Mononuclear cell (primary cell): ENCODE measurements at regions not wholly inside any gene's neighbourhood (a gene's known extent, or its start where the extent isn't known, plus 50 kb on each side); places are given as distances from the start of the nearest gene placed in this dataset.
"Not testable (repeated sequence)": the region's sequence is repeated elsewhere in the genome, so short reads cannot be mapped to it uniquely, and the experiment has no call there.

Experiments used
- H3K27me3 ChIP-seq: 2 replicates; pipeline ENCODE4 v1.6.0; 2011; ENCODE audit warnings: low read length, control low read depth; ENCODE audit not compliant: insufficient read depth
- H3K4me1 ChIP-seq: 2 replicates; pipeline ENCODE4 v1.5.1; 2011; ENCODE audit warnings: mild to moderate bottlenecking, low read length, control low read depth; ENCODE audit not compliant: insufficient read depth
- H3K4me3 ChIP-seq: 2 replicates; pipeline ENCODE4 v1.5.1; 2011; ENCODE audit warnings: mild to moderate bottlenecking, low read length, moderate library complexity
- H3K9me3 ChIP-seq: 2 replicates; pipeline ENCODE4 v1.5.1; 2011; ENCODE audit warnings: low read depth, mild to moderate bottlenecking, control low read depth, low read length

GRCh38 chr20:1818895-1819294 is 76.3 kb upstream of the SIRPA start:
- no peaks in the 10 kb centered on the region for H3K27me3 ChIP-seq
- no peaks in the 10 kb centered on the region for H3K9me3 ChIP-seq
- H3K4me3 ChIP-seq, result no peak overlapping the region
- H3K4me1 ChIP-seq, result peaks cover 72% of the 10 kb centered on the region

- H3K4me1 ChIP-seq, result peaks cover 70% of the 10 kb centered on the region
- H3K4me3 ChIP-seq, result no peak overlapping the region
- no peaks in the 10 kb centered on the region for H3K9me3 ChIP-seq
- no peaks in the 10 kb centered on the region for H3K27me3 ChIP-seq
Observed at GRCh38 chr20:1818247-1818840, 76.9 kb upstream of the SIRPA start.

GRCh38 chr20:1817577-1818211 is 77.5 kb upstream of the SIRPA start:
- Histone ChIP-seq H3K27me3 (no peaks in the 10 kb centered on the region), H3K4me1 (peaks cover 72% of the 10 kb centered on the region), H3K9me3 (no peaks in the 10 kb centered on the region), H3K4me3 (no peak overlapping the region)

- H3K9me3 ChIP-seq, result no peaks in the 10 kb centered on the region
- H3K4me3 ChIP-seq, result no peak overlapping the region
- no peaks in the 10 kb centered on the region for H3K27me3 ChIP-seq
- peaks cover 76% of the 10 kb centered on the region for H3K4me1 ChIP-seq
Observed at GRCh38 chr20:1816384-1817381, 78.5 kb upstream of the SIRPA start.

GRCh38 chr20:1815502-1816085 is 79.6 kb upstream of the SIRPA start:
- H3K4me3 ChIP-seq, result no peak overlapping the region
- H3K9me3 ChIP-seq, result no peaks in the 10 kb centered on the region
- peaks cover 76% of the 10 kb centered on the region for H3K4me1 ChIP-seq
- no peaks in the 10 kb centered on the region for H3K27me3 ChIP-seq

- H3K4me3 ChIP-seq, H3K9me3 ChIP-seq, H3K27me3 ChIP-seq: not testable (repeated sequence)
- H3K4me1 ChIP-seq, result peaks cover 76% of the 10 kb centered on the region
Observed at GRCh38 chr20:1814861-1815260, 80.3 kb upstream of the SIRPA start.

- Histone ChIP-seq H3K9me3 (no peaks in the 10 kb centered on the region), H3K4me1 (peaks cover 75% of the 10 kb centered on the region), H3K4me3 (no peak overlapping the region), H3K27me3 (no peaks in the 10 kb centered on the region)
Observed at GRCh38 chr20:1813674-1814635, 81.3 kb upstream of the SIRPA start.

- Histone ChIP-seq H3K27me3 (no peaks in the 10 kb centered on the region), H3K9me3 (no peaks in the 10 kb centered on the region), H3K4me3 (no peak overlapping the region), H3K4me1 (peaks cover 66% of the 10 kb centered on the region)
Observed at GRCh38 chr20:1813101-1813529, 82.1 kb upstream of the SIRPA start.

GRCh38 chr20:1811621-1812498 is 83.3 kb upstream of the SIRPA start:
- Histone ChIP-seq H3K27me3 (no peaks in the 10 kb centered on the region), H3K9me3 (no peaks in the 10 kb centered on the region), H3K4me3 (no peak overlapping the region), H3K4me1 (peaks cover 63% of the 10 kb centered on the region)

- H3K4me3 ChIP-seq, result no peak overlapping the region
- no peaks in the 10 kb centered on the region for H3K27me3 ChIP-seq
- no peaks in the 10 kb centered on the region for H3K9me3 ChIP-seq
- H3K4me1 ChIP-seq, result peaks cover 62% of the 10 kb centered on the region
Observed at GRCh38 chr20:1810926-1811620, 84.1 kb upstream of the SIRPA start.

GRCh38 chr20:1810572-1810925 is 84.7 kb upstream of the SIRPA start:
- no peak overlapping the region for H3K4me3 ChIP-seq

GRCh38 chr20:1809611-1810510 is 85.3 kb upstream of the SIRPA start:
- Histone ChIP-seq H3K27me3 (no peaks in the 10 kb centered on the region), H3K9me3 (no peaks in the 10 kb centered on the region), H3K4me3 (no peak overlapping the region), H3K4me1 (peaks cover 74% of the 10 kb centered on the region)

More at GRCh38 chr20:1810572-1810925, 84.7 kb upstream of the SIRPA start:
- Histone ChIP-seq H3K9me3 (no peaks in the 10 kb centered on the region), H3K4me1 (peaks cover 67% of the 10 kb centered on the region), H3K27me3 (no peaks in the 10 kb centered on the region)
